ENCODE measurements at regions not wholly inside any gene's neighbourhood (a gene's known extent, or its start where the extent isn't known, plus 50 kb on each side); places are given as distances from the start of the nearest gene placed in this dataset.

GRCh38 chr11:69395287-69395686 is 86.2 kb upstream of the LINC01488 start:
- TF ChIP-seq POLR2AphosphoS5 (IDR thresholded peaks at IDR 0.05; ENCODE audit: low read depth, low read length) (no peak), CEBPB (IDR thresholded peaks at IDR 0.05; ENCODE audit: low read depth, low read length) (no peak), ATF3 (IDR thresholded peaks at IDR 0.05; ENCODE audit: insufficient read depth, low read depth, low read length) (no peak), CTCF (IDR thresholded peaks at IDR 0.05; ENCODE audit: control extremely low read depth in 1 of 3, insufficient read depth in 1 of 3, low read depth in 1 of 3, low read length in 3 of 3) (no peak), EP300 (IDR thresholded peaks at IDR 0.05; ENCODE audit: borderline replicate concordance in 1 of 2, low read depth in 2 of 2, low read length in 2 of 2) (no peak), SP1 (IDR thresholded peaks at IDR 0.05; ENCODE audit: low read depth, low read length) (no peak)

Measured in H1 (cell line).